ENCODE measurements at regions not wholly inside any gene's neighbourhood (a gene's known extent, or its start where the extent isn't known, plus 50 kb on each side); places are given as distances from the start of the nearest gene placed in this dataset.

DNA sequence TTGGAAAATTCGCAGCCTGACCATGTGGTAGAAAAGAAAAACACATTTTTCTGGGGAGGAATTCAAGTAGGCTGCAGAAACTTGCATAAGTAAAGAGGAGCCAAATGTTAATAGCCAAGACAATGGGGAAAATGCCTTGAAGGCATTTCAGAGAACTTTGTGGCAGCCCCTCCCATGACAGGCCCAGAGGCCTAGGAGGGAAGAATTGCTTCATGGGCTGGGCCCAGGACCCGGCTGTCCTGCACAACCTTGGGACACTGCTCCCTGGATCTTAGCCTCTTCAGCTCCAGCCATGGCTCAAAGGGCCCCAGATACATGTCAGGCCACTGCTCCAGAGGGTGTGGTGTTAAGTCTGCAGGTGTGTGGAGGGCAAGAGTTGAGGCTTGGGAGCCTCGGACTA lies 158.6 kb downstream of the OSTF1 start:
- TF ChIP-seq ZNF274 (IDR thresholded peaks at IDR 0.05; ENCODE audit: low read depth, low read length) (no peak), SUZ12 (IDR thresholded peaks at IDR 0.05; ENCODE audit: extremely low read depth, insufficient read depth, insufficient read length) (no peak)

All from NT2/D1 (cell line).